ENCODE measurements at regions not wholly inside any gene's neighbourhood (a gene's known extent, or its start where the extent isn't known, plus 50 kb on each side); places are given as distances from the start of the nearest gene placed in this dataset.
"Not testable (repeated sequence)": the region's sequence is repeated elsewhere in the genome, so short reads cannot be mapped to it uniquely, and the experiment has no call there.

DNA sequence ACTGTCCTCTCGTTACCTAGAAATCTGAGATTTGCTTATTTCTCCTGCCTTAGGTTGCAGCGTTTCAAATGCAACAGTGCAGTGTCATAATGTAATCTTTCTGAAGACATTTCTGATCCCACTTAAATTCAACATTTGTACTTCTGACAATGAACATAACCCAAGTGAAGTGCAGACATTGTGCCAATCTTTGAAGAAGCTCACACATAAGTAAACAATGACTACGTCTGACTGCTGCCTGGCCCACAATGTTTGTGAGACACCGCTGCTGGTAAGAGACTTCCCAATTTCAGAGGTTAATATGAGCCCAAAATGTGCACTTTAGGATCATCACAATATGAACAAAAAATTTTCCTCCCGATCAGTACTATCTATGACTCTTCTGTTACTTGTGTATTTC is 84.6 kb upstream of the BCL2L14 start:
- Histone ChIP-seq H3K36me3 (ENCODE audit: insufficient read depth) (no peaks in the 10 kb centered on the region), H4K20me1 (ENCODE audit: insufficient read depth) (no peaks in the 10 kb centered on the region), H2AFZ (ENCODE audit: low read depth) (no peak overlapping the region), H3K79me2 (ENCODE audit: insufficient read depth, low read depth) (no peaks in the 10 kb centered on the region), H3K27ac (no peak overlapping the region), H3K4me3 (IDR thresholded peaks at IDR 0.05; ENCODE audit: insufficient read depth, low read depth, low read length) (no peak overlapping the region), H3K4me2 (no peak overlapping the region), H3K4me1 (ENCODE audit: low read depth, poor library complexity, severe bottlenecking) (peaks cover 6% of the 10 kb centered on the region), H3K9ac (no peak overlapping the region), H3K27me3 (ENCODE audit: insufficient read depth, low read depth) (no peaks in the 10 kb centered on the region)
- TF ChIP-seq, protein P1, sequence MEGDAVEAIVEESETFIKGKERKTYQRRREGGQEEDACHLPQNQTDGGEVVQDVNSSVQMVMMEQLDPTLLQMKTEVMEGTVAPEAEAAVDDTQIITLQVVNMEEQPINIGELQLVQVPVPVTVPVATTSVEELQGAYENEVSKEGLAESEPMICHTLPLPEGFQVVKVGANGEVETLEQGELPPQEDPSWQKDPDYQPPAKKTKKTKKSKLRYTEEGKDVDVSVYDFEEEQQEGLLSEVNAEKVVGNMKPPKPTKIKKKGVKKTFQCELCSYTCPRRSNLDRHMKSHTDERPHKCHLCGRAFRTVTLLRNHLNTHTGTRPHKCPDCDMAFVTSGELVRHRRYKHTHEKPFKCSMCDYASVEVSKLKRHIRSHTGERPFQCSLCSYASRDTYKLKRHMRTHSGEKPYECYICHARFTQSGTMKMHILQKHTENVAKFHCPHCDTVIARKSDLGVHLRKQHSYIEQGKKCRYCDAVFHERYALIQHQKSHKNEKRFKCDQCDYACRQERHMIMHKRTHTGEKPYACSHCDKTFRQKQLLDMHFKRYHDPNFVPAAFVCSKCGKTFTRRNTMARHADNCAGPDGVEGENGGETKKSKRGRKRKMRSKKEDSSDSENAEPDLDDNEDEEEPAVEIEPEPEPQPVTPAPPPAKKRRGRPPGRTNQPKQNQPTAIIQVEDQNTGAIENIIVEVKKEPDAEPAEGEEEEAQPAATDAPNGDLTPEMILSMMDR (conservative IDR thresholded peaks at IDR 0.05; ENCODE audit: low read depth, low read length): no peak

DNA sequence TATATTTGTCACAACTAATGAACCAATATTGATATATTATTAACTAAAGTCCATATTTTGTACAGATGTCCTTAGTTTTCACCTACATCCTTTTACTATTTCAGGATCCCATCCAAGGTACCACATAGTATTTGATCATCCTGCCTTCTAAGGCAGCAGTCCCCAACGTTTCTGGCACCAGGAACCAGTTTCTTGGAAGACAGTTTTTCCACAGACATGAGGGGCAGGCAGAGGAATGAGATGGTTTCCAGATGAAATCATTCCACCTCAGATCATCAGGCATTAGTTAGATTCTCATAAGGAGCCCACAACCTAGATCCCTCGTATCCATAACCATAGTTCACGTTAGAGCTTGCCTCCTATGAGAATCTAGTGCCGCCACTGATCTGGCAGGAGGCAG is 82.8 kb upstream of the BCL2L14 start:
- Histone ChIP-seq H3K4me3 (IDR thresholded peaks at IDR 0.05; ENCODE audit: insufficient read depth, low read depth, low read length) (no peak overlapping the region), H3K4me2 (no peak overlapping the region), H4K20me1 (ENCODE audit: insufficient read depth) (no peaks in the 10 kb centered on the region), H3K27me3 (ENCODE audit: insufficient read depth, low read depth) (no peaks in the 10 kb centered on the region), H3K79me2 (ENCODE audit: insufficient read depth, low read depth) (no peaks in the 10 kb centered on the region), H2AFZ (ENCODE audit: low read depth) (no peak overlapping the region), H3K36me3 (ENCODE audit: insufficient read depth) (no peaks in the 10 kb centered on the region), H3K4me1 (ENCODE audit: low read depth, poor library complexity, severe bottlenecking) (no peaks in the 10 kb centered on the region), H3K27ac (no peak overlapping the region), H3K9ac (no peak overlapping the region)
- TF ChIP-seq, protein P1 (conservative IDR thresholded peaks at IDR 0.05; ENCODE audit: low read depth, low read length): no peak

DNA sequence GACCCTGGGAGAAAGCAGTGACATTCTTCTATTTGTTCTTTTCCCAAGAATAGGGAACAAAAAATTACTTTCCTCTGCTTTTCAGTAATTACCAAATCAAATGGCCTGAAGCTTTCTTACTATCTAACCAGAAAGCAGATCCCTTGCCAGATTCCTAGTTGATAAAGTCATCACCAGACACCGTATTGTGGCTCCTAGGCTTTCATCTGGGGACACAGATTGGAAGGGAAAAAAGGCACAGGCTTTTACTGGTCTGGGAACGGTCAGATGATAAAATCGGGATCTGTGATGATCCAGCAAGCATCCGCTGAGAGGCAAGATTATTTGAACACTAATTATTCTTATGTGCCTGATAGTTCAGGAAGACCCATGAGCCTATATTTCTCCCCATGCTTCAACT is 79.1 kb upstream of the BCL2L14 start:
- Histone ChIP-seq H3K4me1 (ENCODE audit: low read depth, poor library complexity, severe bottlenecking) (no peaks in the 10 kb centered on the region), H2AFZ (ENCODE audit: low read depth) (no peak overlapping the region), H4K20me1 (ENCODE audit: insufficient read depth) (no peaks in the 10 kb centered on the region), H3K9ac (no peak overlapping the region), H3K36me3 (ENCODE audit: insufficient read depth) (no peaks in the 10 kb centered on the region), H3K27ac (no peak overlapping the region), H3K79me2 (ENCODE audit: insufficient read depth, low read depth) (no peaks in the 10 kb centered on the region), H3K4me2 (no peak overlapping the region), H3K4me3 (IDR thresholded peaks at IDR 0.05; ENCODE audit: insufficient read depth, low read depth, low read length) (no peak overlapping the region), H3K27me3 (ENCODE audit: insufficient read depth, low read depth) (no peaks in the 10 kb centered on the region)
- TF ChIP-seq, protein P1 (conservative IDR thresholded peaks at IDR 0.05; ENCODE audit: low read depth, low read length): no peak

DNA sequence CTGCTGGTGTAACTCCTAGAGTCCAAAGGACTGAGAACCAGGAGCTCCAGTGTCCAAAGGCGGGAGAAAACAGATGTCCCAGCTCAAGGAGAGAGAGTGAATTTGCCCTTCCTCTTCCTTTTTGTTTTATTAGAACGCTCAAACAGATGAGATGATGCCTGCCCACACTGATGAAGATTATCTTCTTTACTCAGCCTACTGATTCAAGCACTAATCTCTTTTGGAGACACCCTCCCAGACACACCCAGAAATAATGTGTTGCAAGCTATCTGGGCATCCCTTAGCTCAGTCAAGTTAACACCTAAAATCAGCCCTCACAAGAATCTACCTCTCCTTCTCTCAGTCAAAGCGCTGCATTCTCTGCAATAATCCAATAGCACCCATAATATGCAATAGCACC is 78.2 kb upstream of the BCL2L14 start:
- H3K36me3 ChIP-seq (ENCODE audit: insufficient read depth): no peaks in the 10 kb centered on the region
- no peak overlapping the region for H3K27ac ChIP-seq

DNA sequence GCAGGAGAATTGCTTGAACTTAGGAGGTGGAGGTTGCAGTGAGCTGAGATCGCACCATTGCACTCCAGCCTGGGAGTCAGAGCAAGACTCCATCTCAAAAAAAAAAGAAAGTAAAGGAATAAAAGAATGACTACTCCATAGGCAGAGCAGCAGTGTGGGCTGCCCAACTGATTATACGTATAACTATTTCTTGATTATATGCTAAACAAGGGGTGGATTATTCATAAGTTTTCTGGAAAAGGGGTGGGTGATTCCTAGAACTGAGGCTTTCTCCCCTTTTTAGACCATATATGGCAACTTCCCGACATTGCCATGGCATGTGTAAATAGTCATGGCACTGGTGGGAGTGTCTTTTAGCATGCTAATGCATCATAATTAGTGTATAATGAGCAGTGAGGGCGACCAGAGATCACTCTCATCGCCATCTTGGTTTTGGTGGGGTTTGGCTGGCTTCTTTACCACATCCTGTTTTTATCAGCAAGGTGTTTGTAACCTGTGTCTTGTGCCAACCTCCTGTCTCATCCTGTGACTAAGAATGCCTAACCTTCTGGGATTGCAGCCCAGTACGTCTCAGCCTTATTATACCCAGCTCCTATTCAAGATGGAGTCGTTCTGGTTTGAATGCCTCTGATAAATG is 72.3 kb upstream of the BCL2L14 start:
- not testable (repeated sequence) for H2AFZ ChIP-seq (ENCODE audit: low read depth); H3K27me3 ChIP-seq (ENCODE audit: insufficient read depth, low read depth); H3K79me2 ChIP-seq (ENCODE audit: insufficient read depth, low read depth); H3K4me2 ChIP-seq; H3K36me3 ChIP-seq (ENCODE audit: insufficient read depth); H3K27ac ChIP-seq; H4K20me1 ChIP-seq (ENCODE audit: insufficient read depth); H3K4me1 ChIP-seq (ENCODE audit: low read depth, poor library complexity, severe bottlenecking); H3K9ac ChIP-seq; H3K4me3 ChIP-seq (IDR thresholded peaks at IDR 0.05; ENCODE audit: insufficient read depth, low read depth, low read length)

More for the DNA sequence above, 78.2 kb upstream of the BCL2L14 start:
- no peak overlapping the region for H3K4me3 ChIP-seq (IDR thresholded peaks at IDR 0.05; ENCODE audit: insufficient read depth, low read depth, low read length)
- no peak overlapping the region for H2AFZ ChIP-seq (ENCODE audit: low read depth)
- no peaks in the 10 kb centered on the region for H4K20me1 ChIP-seq (ENCODE audit: insufficient read depth)
- H3K4me2 ChIP-seq: no peak overlapping the region
- TF ChIP-seq, protein P1 (conservative IDR thresholded peaks at IDR 0.05; ENCODE audit: low read depth, low read length): no peak
- no peaks in the 10 kb centered on the region for H3K27me3 ChIP-seq (ENCODE audit: insufficient read depth, low read depth)
- no peaks in the 10 kb centered on the region for H3K4me1 ChIP-seq (ENCODE audit: low read depth, poor library complexity, severe bottlenecking)
- no peak overlapping the region for H3K9ac ChIP-seq
- no peaks in the 10 kb centered on the region for H3K79me2 ChIP-seq (ENCODE audit: insufficient read depth, low read depth)
